Inflammatory macrophage treated with lipopolysaccharide for 1 hour (primary cell): ENCODE measurements at regions not wholly inside any gene's neighbourhood (a gene's known extent, or its start where the extent isn't known, plus 50 kb on each side); places are given as distances from the start of the nearest gene placed in this dataset.

Source experiments
- DNase-seq, 2 donors: peaks; one replicate each; pipeline ENCODE4 v3.0.0-alpha.2; 2020 to 2022

GRCh38 chr15:97545799-97546198, 414.7 kb upstream of the ARRDC4 start:
- no peak for DNase-seq

GRCh38 chr15:97547381-97547780, 413.1 kb upstream of the ARRDC4 start:
- DNase-seq: no peak

GRCh38 chr15:97561529-97561928, 399.0 kb upstream of the ARRDC4 start:
- DNase-seq: no peak

- no peak for DNase-seq
Observed at GRCh38 chr15:97563516-97563915, 397.0 kb upstream of the ARRDC4 start.

GRCh38 chr15:97566961-97567360, 393.5 kb upstream of the ARRDC4 start:
- no peak for DNase-seq

GRCh38 chr15:97567411-97567810, 393.1 kb upstream of the ARRDC4 start:
- peak; percentile 1 to 8 for DNase-seq

GRCh38 chr15:97576929-97577645, 383.4 kb upstream of the ARRDC4 start:
- DNase-seq: no peak

GRCh38 chr15:97585408-97585807, 375.1 kb upstream of the ARRDC4 start:
- no peak for DNase-seq

GRCh38 chr15:97592778-97593177, 367.7 kb upstream of the ARRDC4 start:
- no peak for DNase-seq

GRCh38 chr15:97597801-97598200, 362.7 kb upstream of the ARRDC4 start:
- no peak for DNase-seq

GRCh38 chr15:97598353-97598798, 362.1 kb upstream of the ARRDC4 start:
- DNase-seq: no peak

- DNase-seq: no peak
Observed at GRCh38 chr15:97600190-97600589, 360.3 kb upstream of the ARRDC4 start.

GRCh38 chr15:97604677-97605076, 355.8 kb upstream of the ARRDC4 start:
- no peak for DNase-seq

- DNase-seq: no peak
Observed at GRCh38 chr15:97615114-97615513, 345.4 kb upstream of the ARRDC4 start.

- DNase-seq: no peak
Observed at GRCh38 chr15:97623091-97623661, 337.3 kb upstream of the ARRDC4 start.

- DNase-seq: no peak
Observed at GRCh38 chr15:97627634-97628033, 332.9 kb upstream of the ARRDC4 start.

GRCh38 chr15:97645758-97646157, 314.7 kb upstream of the ARRDC4 start:
- DNase-seq: no peak

GRCh38 chr15:97648728-97649127, 311.8 kb upstream of the ARRDC4 start:
- DNase-seq: no peak

GRCh38 chr15:97652041-97652440, 308.5 kb upstream of the ARRDC4 start:
- DNase-seq: no peak

GRCh38 chr15:97652700-97653167, 307.8 kb upstream of the ARRDC4 start:
- DNase-seq: no peak

GRCh38 chr15:97653896-97654295, 306.6 kb upstream of the ARRDC4 start:
- no peak for DNase-seq

- no peak for DNase-seq
Observed at GRCh38 chr15:97654481-97655076, 305.9 kb upstream of the ARRDC4 start.

GRCh38 chr15:97661796-97662195, 298.7 kb upstream of the ARRDC4 start:
- no peak for DNase-seq

- DNase-seq: no peak
Observed at GRCh38 chr15:97672586-97672985, 287.9 kb upstream of the ARRDC4 start.
